ENCODE measurements at regions not wholly inside any gene's neighbourhood (a gene's known extent, or its start where the extent isn't known, plus 50 kb on each side); places are given as distances from the start of the nearest gene placed in this dataset.

DNA sequence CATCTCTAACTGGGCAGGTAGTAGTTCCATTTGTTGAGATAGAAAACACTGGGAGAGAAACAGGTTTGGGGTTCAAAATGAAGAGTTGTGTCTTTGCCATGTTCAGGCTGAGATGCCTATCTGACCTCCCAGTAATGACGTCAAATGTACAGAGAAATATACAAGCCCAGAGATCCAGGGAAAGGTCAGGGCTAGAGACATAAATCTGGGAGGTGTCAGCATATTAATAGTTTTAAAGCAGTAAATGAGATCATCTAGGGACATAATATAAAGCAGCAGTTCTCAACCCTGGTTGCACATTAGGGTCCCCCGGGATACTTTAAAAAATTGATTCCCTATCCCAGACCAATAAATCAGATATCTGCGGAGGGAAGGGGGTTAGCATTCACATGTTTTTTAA lies 501.5 kb downstream of the UQCRFS1 start:
- no peaks in the 10 kb centered on the region for H3K27me3 Mint-ChIP-seq (ENCODE audit: low read depth)
- H3K4me1 Mint-ChIP-seq: no peaks in the 10 kb centered on the region
- TF ChIP-seq, protein P1, sequence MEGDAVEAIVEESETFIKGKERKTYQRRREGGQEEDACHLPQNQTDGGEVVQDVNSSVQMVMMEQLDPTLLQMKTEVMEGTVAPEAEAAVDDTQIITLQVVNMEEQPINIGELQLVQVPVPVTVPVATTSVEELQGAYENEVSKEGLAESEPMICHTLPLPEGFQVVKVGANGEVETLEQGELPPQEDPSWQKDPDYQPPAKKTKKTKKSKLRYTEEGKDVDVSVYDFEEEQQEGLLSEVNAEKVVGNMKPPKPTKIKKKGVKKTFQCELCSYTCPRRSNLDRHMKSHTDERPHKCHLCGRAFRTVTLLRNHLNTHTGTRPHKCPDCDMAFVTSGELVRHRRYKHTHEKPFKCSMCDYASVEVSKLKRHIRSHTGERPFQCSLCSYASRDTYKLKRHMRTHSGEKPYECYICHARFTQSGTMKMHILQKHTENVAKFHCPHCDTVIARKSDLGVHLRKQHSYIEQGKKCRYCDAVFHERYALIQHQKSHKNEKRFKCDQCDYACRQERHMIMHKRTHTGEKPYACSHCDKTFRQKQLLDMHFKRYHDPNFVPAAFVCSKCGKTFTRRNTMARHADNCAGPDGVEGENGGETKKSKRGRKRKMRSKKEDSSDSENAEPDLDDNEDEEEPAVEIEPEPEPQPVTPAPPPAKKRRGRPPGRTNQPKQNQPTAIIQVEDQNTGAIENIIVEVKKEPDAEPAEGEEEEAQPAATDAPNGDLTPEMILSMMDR (conservative IDR thresholded peaks at IDR 0.05): no peak
- no peak overlapping the region for H3K4me3 Mint-ChIP-seq
- no peak for DNase-seq (ENCODE audit: low read depth, low spot score)
- peaks cover 3% of the 10 kb centered on the region for H3K9me3 Mint-ChIP-seq
- no peak overlapping the region for H3K27ac Mint-ChIP-seq (ENCODE audit: unreplicated experiment)
- no peaks in the 10 kb centered on the region for H3K36me3 Mint-ChIP-seq (ENCODE audit: low read depth)

DNA sequence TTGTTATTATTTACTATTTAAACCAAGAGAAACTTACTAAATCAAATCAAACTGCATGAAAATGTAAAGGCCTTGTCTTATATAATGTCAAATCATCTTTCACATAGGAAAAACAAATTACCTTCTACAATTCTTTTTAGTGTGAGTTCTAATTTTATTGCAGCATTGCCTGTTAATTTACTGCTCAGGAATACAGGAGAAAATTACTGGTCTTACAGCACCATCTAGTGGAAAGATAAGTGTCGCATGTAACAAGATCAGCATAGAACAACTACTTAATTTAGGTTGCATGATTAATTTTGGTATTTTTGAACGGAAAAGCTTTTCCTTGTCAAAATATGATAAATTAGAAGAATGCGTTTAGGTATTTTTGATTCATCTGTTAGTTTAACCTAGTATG lies 502.7 kb downstream of the UQCRFS1 start:
- H3K27ac Mint-ChIP-seq (ENCODE audit: unreplicated experiment): no peak overlapping the region
- no peaks in the 10 kb centered on the region for H3K9me3 Mint-ChIP-seq
- peaks cover under 1% of the 10 kb centered on the region for H3K4me1 Mint-ChIP-seq
- no peaks in the 10 kb centered on the region for H3K27me3 Mint-ChIP-seq (ENCODE audit: low read depth)
- DNase-seq (ENCODE audit: low read depth, low spot score): no peak
- TF ChIP-seq, protein P1 (conservative IDR thresholded peaks at IDR 0.05): peak; percentile 89
- H3K36me3 Mint-ChIP-seq (ENCODE audit: low read depth): no peaks in the 10 kb centered on the region
- no peak overlapping the region for H3K4me3 Mint-ChIP-seq

DNA sequence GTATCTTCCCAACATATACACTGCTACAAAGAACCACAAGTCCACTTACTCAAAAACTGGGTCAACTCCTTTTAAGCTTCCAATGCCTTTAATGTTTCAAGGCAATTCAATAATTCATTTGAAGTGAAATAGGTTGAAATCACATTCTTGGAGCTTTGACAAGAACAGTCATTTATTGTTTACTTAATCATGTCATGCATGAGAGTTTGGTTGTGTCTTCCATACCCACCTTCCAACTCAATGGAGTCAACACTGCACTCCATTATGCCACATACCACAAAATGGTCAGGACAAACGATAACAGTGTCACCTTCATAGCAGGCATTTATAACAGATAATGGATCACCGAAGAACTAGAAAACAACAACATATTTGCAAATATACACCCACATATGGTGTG lies 506.3 kb downstream of the UQCRFS1 start:
- DNase-seq (ENCODE audit: low read depth, low spot score): no peak
- peaks cover 12% of the 10 kb centered on the region for H3K4me1 Mint-ChIP-seq
- no peaks in the 10 kb centered on the region for H3K36me3 Mint-ChIP-seq (ENCODE audit: low read depth)
- TF ChIP-seq, protein P1 (conservative IDR thresholded peaks at IDR 0.05): no peak
- H3K9me3 Mint-ChIP-seq: peaks cover 3% of the 10 kb centered on the region
- no peak overlapping the region for H3K27ac Mint-ChIP-seq (ENCODE audit: unreplicated experiment)
- no peaks in the 10 kb centered on the region for H3K27me3 Mint-ChIP-seq (ENCODE audit: low read depth)
- H3K4me3 Mint-ChIP-seq: no peak overlapping the region

DNA sequence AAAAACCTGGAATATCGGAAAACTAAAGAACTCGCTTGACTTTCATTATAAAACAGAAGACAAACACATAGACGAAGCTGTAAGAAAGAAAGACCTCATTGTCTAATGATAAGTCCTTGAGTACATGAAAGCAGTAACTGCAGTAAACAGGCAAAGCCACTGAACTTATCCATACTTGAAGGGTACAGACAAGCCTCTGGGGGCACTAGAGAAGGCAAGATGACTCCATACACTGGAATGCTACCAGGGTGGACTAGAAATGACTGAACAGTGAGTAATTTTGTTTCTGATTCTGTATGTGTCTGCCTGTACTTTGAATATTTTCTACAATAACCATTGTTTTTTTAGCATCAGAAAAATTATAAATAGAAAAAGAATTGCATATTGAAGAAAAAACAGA lies 507.9 kb downstream of the UQCRFS1 start:
- H3K36me3 Mint-ChIP-seq (ENCODE audit: low read depth): no peaks in the 10 kb centered on the region
- peak overlapping the region; percentile 81 for H3K27ac Mint-ChIP-seq (ENCODE audit: unreplicated experiment)
- H3K4me3 Mint-ChIP-seq: no peak overlapping the region
- TF ChIP-seq, protein P1 (conservative IDR thresholded peaks at IDR 0.05): peak; percentile 54
- no peaks in the 10 kb centered on the region for H3K27me3 Mint-ChIP-seq (ENCODE audit: low read depth)
- DNase-seq (ENCODE audit: low read depth, low spot score): no peak
- H3K4me1 Mint-ChIP-seq: peaks cover 12% of the 10 kb centered on the region
- H3K9me3 Mint-ChIP-seq: peaks cover 3% of the 10 kb centered on the region

DNA sequence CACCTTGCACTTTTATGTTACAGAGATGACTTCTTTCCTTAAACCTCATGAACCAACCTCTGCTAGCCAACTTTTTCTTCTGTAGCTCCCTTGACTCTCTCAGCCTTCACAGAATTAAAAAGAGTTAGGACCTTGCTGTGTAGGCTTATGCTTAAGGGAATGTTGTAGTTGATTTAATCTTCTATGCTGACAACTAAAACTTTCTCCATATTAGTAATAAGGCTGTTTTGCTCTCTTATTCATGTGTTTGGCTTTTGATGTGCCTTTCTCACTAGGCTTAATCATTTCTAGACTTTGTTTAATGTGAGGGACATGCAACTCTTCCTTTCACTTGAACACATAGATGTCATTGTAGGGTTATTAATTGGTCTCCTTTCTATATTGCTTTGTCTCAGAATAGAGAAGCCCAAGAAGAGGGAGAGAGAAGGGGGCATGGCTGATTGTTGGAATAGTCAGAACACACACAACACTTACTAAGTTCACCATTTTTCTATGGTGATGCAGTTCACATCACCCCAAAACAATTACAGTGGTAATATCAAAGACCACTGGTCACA lies 509.5 kb downstream of the UQCRFS1 start:
- peaks cover 12% of the 10 kb centered on the region for H3K4me1 Mint-ChIP-seq
- TF ChIP-seq, protein P1 (conservative IDR thresholded peaks at IDR 0.05): no peak
- no peak overlapping the region for H3K27ac Mint-ChIP-seq (ENCODE audit: unreplicated experiment)
- H3K9me3 Mint-ChIP-seq: peaks cover 3% of the 10 kb centered on the region
- H3K36me3 Mint-ChIP-seq (ENCODE audit: low read depth): no peaks in the 10 kb centered on the region
- no peak overlapping the region for H3K4me3 Mint-ChIP-seq
- DNase-seq (ENCODE audit: low read depth, low spot score): no peak
- no peaks in the 10 kb centered on the region for H3K27me3 Mint-ChIP-seq (ENCODE audit: low read depth)
